Activated T-cell treated with anti-CD3 and anti-CD28 coated beads, Interleukin-2, amount 50 U/mL, for 1 hour (primary cell): ENCODE measurements at regions not wholly inside any gene's neighbourhood (a gene's known extent, or its start where the extent isn't known, plus 50 kb on each side); places are given as distances from the start of the nearest gene placed in this dataset.
A peak's percentile ranks its signal among the peaks of the same experiment; 100 is the strongest.

Experiments used
- DNase-seq: peaks from one replicate; pipeline ENCODE4 v3.0.0-alpha.2; 2020

GRCh38 chr5:139733698-139734538, 61.7 kb upstream of the PSD2 start:
- DNase-seq, result no peak

GRCh38 chr5:139734539-139734916, 61.1 kb upstream of the PSD2 start:
- no peak for DNase-seq

- no peak for DNase-seq
Measured at GRCh38 chr5:139738193-139739149, 57.1 kb upstream of the PSD2 start.

DNA sequence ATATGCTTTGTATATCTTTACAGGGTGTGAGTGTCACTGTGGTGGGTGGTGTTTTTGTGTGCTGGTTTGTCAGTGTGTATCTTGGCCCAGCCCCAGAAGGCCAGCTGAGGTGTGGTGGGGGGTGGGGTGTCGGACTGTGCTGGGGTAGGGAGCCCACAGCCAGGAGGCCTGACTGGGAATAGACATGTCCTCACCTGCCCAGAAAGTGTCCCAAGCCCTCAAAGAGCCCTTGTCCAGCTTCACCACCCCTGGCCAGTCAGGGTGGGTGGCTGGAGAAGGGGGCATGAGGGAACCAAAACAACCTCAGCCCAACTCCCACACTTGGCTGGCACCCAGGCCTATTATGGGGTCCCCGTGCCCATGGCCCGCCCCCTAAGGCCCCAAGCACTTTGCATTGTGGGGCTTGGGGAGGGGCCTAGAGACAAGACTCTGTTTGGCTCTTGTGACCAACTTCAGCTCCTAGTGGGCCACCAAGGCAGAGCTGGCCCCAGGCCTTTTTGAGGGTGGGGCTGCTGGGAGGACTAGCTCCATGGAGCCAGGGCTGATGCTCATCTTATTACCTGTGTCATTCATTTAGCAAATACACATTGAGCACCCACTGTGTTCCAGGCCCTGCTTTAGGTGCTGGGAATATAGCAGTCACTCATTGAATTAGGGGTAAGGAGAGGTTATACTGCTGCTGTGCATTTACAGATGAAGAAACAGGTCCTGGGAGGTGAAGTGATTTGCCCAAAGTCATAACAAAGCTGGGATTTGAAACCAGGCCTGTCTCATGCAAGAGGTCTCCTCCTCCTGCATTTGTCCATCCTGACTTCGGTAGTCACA, 56.2 kb upstream of the PSD2 start:
- no peak for DNase-seq

DNA sequence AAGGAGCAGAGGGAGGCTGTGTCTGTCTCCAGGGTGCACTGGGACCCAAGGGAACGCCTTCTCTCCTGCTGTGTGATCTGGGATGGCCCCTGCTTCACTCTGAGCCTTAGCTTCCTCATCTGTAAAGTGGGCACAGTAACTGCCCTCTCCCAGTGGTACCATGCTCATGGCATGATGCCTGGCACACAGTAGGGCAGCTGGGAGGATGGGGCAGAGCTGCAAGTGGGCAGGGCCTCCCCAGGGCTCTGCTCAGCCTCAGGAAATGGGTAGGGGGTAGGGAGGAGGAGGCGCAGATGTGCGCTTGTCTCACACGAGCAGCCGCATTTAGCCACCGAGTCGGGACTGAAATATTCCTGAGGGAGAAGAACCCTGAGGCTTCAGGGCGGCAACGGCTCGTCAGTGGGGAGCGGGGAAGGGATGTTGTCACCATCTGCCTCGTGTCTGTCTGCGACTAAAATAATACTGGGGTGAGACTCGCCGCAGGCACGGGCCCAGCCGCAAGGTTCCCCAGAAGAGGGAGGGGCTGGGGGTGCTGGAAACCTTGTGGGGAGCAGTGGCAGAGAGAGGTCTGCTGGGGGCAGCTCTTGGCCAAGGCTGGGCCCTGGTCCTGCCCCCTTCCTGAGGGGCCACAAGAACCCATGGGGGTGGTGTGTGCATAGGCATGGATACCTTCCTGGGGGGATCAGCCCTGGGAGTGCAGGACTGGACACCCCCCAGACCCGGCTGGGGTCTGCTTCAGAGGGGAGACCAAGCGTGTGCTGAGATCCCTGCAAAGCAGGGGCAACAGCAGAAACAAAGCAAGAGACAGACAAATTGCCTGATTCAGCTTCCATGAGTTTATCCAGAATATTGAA, 55.2 kb upstream of the PSD2 start:
- DNase-seq, result no peak

DNA sequence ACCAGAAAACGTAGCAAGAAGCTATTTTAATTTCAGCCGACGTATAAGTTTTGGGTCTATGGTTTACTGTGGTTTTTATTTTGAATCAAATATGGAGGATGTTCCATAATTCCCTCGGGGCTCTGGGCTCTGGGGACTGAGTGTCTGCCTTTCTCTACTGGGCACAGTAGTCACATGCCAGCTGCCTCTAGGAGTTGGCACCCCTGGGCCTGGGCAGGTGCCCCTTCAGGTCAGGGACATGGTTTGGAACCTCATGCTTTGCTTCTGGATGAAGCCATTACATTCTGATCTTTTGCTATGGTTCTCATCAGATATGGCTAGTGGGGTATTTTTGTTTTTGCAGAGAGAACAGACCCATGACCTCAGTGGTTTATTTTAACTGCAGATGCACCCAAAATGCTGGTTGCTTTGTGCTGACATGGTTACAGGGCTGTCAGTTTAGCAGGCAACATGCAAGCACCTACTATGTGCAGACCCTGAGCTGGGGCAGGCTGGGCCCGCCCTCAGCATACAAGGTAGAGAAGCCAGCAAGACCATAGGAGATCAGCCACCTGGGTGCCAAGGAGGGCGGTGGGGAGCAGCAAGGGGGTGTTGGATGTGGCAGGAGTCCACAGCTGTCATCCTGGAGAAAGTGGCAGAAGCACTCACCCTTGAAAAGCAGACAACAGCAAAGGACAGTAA, 54.5 kb upstream of the PSD2 start:
- no peak for DNase-seq

GRCh38 chr5:139741823-139742172, 53.8 kb upstream of the PSD2 start:
- no peak for DNase-seq

GRCh38 chr5:139742173-139742903, 53.3 kb upstream of the PSD2 start:
- DNase-seq, result no peak

- DNase-seq, result no peak
Measured at GRCh38 chr5:139743001-139743771, 52.4 kb upstream of the PSD2 start.

DNA sequence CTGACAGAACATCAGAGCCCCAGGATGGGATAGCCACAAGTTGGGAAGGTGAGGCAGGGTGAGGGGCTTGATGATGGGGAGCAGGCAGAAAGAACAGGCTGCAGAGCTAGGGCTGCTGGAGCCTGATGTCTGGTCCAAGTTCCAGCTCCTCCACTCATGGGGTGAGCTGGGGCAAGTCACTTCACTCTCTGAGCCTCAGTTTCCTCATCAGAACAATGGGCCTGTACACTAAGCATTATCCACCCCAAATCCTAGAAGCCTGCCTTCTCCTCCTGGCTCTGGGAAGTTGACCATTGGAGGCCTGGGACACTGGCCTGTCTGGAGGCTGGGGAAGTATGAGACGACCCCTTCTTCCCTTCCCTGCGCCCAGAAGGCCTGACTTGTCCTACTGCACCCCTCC, 51.8 kb upstream of the PSD2 start:
- DNase-seq, result no peak

DNA sequence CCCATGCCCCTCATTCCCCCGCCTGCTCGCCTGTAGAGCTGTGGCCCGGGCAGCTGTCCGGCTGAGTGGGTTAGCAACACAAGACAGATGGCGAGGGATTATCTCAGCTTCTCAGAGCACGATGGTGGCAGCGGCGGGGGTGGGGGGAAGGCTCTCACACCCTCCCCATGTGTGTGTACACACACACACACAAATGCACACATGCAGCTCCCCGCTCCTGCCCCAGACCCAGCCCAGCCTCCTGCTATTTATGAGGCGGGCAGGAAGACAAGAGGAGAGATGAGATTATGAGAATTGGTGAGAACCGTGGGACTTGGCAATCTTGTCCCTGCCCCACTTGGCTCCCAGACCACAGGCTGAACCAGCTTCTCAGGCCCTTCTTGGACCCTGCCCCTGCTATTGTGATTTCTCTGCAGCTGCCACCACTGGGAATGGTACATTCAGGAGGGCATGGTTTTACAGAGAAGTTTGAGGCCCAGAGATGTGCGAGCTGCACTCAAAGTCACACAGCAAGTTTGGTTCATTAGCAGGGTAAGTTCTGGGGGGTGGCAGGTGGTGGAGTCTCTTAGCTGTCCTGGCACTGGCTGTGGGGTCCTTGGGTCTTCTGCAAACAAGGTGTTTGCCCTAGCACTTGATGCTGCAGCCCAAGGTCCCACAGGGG, 51.0 kb upstream of the PSD2 start:
- no peak for DNase-seq

DNA sequence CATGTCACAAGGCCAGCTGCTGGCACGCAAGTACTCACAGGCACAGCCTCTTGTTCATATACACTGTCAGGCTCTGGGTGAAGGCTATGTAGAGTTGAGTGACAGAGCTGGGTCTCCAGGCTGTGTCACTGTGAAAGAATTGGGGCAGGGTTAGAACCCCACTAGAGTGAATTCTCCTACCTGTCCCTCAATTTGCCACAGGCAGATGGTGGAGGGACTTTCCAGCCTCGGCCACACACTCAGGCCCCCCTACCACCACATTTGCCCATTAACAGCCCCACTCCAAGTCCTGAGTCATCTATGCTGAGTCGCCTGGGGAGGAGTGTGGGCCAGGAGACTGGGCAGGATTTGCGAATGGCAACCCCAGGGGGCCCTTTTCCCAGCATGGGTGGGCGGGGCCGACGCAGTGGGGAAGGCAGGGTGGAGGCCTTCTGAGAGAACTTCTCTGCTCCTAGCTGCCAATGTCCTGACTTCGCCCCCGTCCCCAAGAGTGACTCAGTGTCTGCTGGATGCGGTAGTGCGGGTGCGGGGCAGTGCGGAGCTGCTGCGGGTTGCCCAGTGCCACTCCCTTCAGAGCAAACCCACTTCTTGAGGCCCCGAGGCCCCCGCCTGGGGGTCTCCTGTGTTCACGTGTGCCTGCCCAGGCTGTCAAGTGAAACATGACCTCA, 50.3 kb upstream of the PSD2 start:
- DNase-seq, result no peak

GRCh38 chr5:139745800-139746690, 49.6 kb upstream of the PSD2 start:
- peak; percentile 61 for DNase-seq
